ENCODE measurements at regions not wholly inside any gene's neighbourhood (a gene's known extent, or its start where the extent isn't known, plus 50 kb on each side); places are given as distances from the start of the nearest gene placed in this dataset.
"Not testable (repeated sequence)": the region's sequence is repeated elsewhere in the genome, so short reads cannot be mapped to it uniquely, and the experiment has no call there.

GRCh38 chr12:71299541-71300376, 139.8 kb upstream of the LGR5 start:
- no peak for DNase-seq (ENCODE audit: low read depth)

- DNase-seq (ENCODE audit: low read depth) = no peak
These were observed 140.1 kb upstream of the TSPAN8 start for GRCh38 chr12:71297930-71298329.

- no peak for DNase-seq (ENCODE audit: low read depth)
These were observed 138.2 kb upstream of the TSPAN8 start for GRCh38 chr12:71295953-71296352.

- DNase-seq (ENCODE audit: low read depth) = no peak
These were observed 133.9 kb upstream of the TSPAN8 start for GRCh38 chr12:71291746-71292145.

- DNase-seq (ENCODE audit: low read depth) = no peak
These were observed 126.1 kb upstream of the TSPAN8 start for GRCh38 chr12:71283883-71284282.

- no peak for DNase-seq (ENCODE audit: low read depth)
These were observed 125.1 kb upstream of the TSPAN8 start for GRCh38 chr12:71282925-71283324.

GRCh38 chr12:71282020-71282419, 124.2 kb upstream of the TSPAN8 start:
- DNase-seq (ENCODE audit: low read depth) = no peak

- no peak for DNase-seq (ENCODE audit: low read depth)
These were observed 123.6 kb upstream of the TSPAN8 start for GRCh38 chr12:71281425-71281824.

- DNase-seq (ENCODE audit: low read depth) = no peak
These were observed 120.1 kb upstream of the TSPAN8 start for GRCh38 chr12:71277866-71278265.

- DNase-seq (ENCODE audit: low read depth) = peak; percentile 39
These were observed 118.7 kb upstream of the TSPAN8 start for GRCh38 chr12:71276541-71276940.

GRCh38 chr12:71270794-71271193, 113.0 kb upstream of the TSPAN8 start:
- DNase-seq (ENCODE audit: low read depth) = not testable (repeated sequence)

GRCh38 chr12:71270057-71270456, 112.3 kb upstream of the TSPAN8 start:
- DNase-seq (ENCODE audit: low read depth) = no peak

- DNase-seq (ENCODE audit: low read depth) = no peak
These were observed 111.4 kb upstream of the TSPAN8 start for GRCh38 chr12:71269281-71269598.

- no peak for DNase-seq (ENCODE audit: low read depth)
These were observed 110.9 kb upstream of the TSPAN8 start for GRCh38 chr12:71268598-71269280.

- no peak for DNase-seq (ENCODE audit: low read depth)
These were observed 108.8 kb upstream of the TSPAN8 start for GRCh38 chr12:71266606-71267005.

- not testable (repeated sequence) for DNase-seq (ENCODE audit: low read depth)
These were observed 107.9 kb upstream of the TSPAN8 start for GRCh38 chr12:71265731-71266130.

GRCh38 chr12:71262466-71262865, 104.7 kb upstream of the TSPAN8 start:
- no peak for DNase-seq (ENCODE audit: low read depth)

- DNase-seq (ENCODE audit: low read depth) = no peak
These were observed 94.7 kb upstream of the TSPAN8 start for GRCh38 chr12:71252473-71252872.

GRCh38 chr12:71250166-71250565, 92.4 kb upstream of the TSPAN8 start:
- peak; percentile 11 for DNase-seq (ENCODE audit: low read depth)

GRCh38 chr12:71243370-71243769, 85.6 kb upstream of the TSPAN8 start:
- DNase-seq (ENCODE audit: low read depth) = peak; percentile 34

- DNase-seq (ENCODE audit: low read depth) = no peak
These were observed 84.7 kb upstream of the TSPAN8 start for GRCh38 chr12:71242511-71242910.

GRCh38 chr12:71240946-71241345, 83.1 kb upstream of the TSPAN8 start:
- DNase-seq (ENCODE audit: low read depth) = peak; percentile 7

GRCh38 chr12:71239731-71240130, 81.9 kb upstream of the TSPAN8 start:
- no peak for DNase-seq (ENCODE audit: low read depth)

GRCh38 chr12:71237128-71237527, 79.3 kb upstream of the TSPAN8 start:
- no peak for DNase-seq (ENCODE audit: low read depth)
